ENCODE measurements at regions not wholly inside any gene's neighbourhood (a gene's known extent, or its start where the extent isn't known, plus 50 kb on each side); places are given as distances from the start of the nearest gene placed in this dataset.

DNA sequence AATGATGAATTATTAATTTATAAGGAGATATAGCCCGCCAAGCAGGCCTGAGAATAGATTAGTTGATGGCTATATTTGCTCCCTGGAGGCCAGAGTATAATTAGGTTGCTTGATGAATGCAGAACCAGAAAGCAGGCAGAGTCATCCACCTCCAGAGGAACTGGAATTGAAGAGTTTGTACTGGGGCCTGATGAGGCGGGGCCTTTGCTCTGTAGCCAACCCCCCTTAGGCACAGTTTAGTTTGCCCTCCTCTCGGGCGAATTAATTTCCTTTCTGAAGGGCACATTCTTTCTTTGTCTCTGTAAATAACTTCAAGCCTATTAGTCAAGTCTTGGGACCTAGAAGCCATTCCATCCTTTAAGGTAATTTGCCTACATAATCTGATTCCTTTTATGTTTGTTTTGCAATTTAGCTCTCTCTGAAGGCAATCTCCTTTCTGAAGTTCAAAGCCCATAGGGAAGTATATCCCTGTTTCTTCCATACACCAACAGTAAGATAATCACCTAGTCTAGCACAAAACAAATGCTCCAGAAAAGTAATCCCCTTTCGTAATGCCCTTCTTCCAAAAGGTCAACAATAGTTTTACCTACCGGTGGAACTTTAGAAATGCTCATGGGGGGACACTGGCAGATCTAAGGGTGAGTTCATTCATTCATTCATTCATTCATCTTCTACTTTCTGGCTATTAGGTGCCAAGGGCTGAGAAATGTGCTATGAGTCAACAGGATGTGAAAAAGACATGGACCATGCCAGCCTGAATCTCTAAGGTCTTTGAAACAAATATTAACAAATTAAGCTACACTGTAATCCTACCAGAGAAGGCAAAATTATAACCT is 84.8 kb upstream of the NUDT4 start:
- no peak overlapping the region for H4K91ac ChIP-seq (ENCODE audit: insufficient read depth, low read depth, low read length)
- H3K9ac ChIP-seq (ENCODE audit: low read depth, low read length): no peak overlapping the region
- no peak overlapping the region for H2BK15ac ChIP-seq (ENCODE audit: low read depth, low read length)
- no peak overlapping the region for H2BK20ac ChIP-seq (ENCODE audit: low read depth, low read length)
- H3K18ac ChIP-seq (ENCODE audit: low read depth, low read length): no peak overlapping the region
- ChIA-PET POLR2A (ENCODE audit: unreplicated experiment) (no interaction called here), CTCF (no interaction called here)
- no peaks in the 10 kb centered on the region for H3K27me3 ChIP-seq (ENCODE audit: control insufficient read depth, insufficient read depth, low read length)
- H4K5ac ChIP-seq (ENCODE audit: low read depth, low read length): no peak overlapping the region
- no CpG with 5 or more reads among the region's 6 CpGs for WGBS, 2 experiments (ENCODE audit: extremely low coverage in 2 of 2, insufficient read length in 1 of 2)
- no peak for TF ChIP-seq USF2 (IDR thresholded peaks at IDR 0.05; ENCODE audit: low read depth, low read length)
- TF ChIP-seq CHD1 (IDR thresholded peaks at IDR 0.05; ENCODE audit: low read depth, low read length): no peak
- TF ChIP-seq RFX5 (IDR thresholded peaks at IDR 0.05; ENCODE audit: low read depth, low read length): no peak
- TF ChIP-seq ELK1 (IDR thresholded peaks at IDR 0.05; ENCODE audit: borderline replicate concordance, low read depth, low read length): no peak
- no peak for TF ChIP-seq BHLHE40 (IDR thresholded peaks at IDR 0.05; ENCODE audit: low read depth, low read length)
- TF ChIP-seq MAFK (IDR thresholded peaks at IDR 0.05; ENCODE audit: low read depth, low read length): no peak
- TF ChIP-seq CEBPB (IDR thresholded peaks at IDR 0.05; ENCODE audit: low read depth, low read length): no peak
- no peak for TF ChIP-seq POLR2A (IDR thresholded peaks at IDR 0.05; ENCODE audit: low read depth, low read length)
- TF ChIP-seq MAZ (IDR thresholded peaks at IDR 0.05; ENCODE audit: borderline replicate concordance, low read depth, low read length): no peak
- TF ChIP-seq NFE2L2 (IDR thresholded peaks at IDR 0.05; ENCODE audit: low read depth, low read length): no peak
- no peak for TF ChIP-seq RAD21 (IDR thresholded peaks at IDR 0.05; ENCODE audit: low read length)
- TF ChIP-seq, protein P1, sequence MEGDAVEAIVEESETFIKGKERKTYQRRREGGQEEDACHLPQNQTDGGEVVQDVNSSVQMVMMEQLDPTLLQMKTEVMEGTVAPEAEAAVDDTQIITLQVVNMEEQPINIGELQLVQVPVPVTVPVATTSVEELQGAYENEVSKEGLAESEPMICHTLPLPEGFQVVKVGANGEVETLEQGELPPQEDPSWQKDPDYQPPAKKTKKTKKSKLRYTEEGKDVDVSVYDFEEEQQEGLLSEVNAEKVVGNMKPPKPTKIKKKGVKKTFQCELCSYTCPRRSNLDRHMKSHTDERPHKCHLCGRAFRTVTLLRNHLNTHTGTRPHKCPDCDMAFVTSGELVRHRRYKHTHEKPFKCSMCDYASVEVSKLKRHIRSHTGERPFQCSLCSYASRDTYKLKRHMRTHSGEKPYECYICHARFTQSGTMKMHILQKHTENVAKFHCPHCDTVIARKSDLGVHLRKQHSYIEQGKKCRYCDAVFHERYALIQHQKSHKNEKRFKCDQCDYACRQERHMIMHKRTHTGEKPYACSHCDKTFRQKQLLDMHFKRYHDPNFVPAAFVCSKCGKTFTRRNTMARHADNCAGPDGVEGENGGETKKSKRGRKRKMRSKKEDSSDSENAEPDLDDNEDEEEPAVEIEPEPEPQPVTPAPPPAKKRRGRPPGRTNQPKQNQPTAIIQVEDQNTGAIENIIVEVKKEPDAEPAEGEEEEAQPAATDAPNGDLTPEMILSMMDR (conservative IDR thresholded peaks at IDR 0.05; ENCODE audit: low read depth, low read length): no peak
- no peak for TF ChIP-seq MXI1 (IDR thresholded peaks at IDR 0.05; ENCODE audit: borderline replicate concordance, low read depth, low read length)
- no peak for TF ChIP-seq SMC3 (IDR thresholded peaks at IDR 0.05; ENCODE audit: low read depth, low read length)
- BruUV-seq (replicated peaks): no TSS peak
- no peak for DNase-seq
- H3K36me3 ChIP-seq (ENCODE audit: control insufficient read depth, insufficient read depth, low read length): no peaks in the 10 kb centered on the region
- H3K9me1 ChIP-seq (ENCODE audit: insufficient read depth, low read length): no peaks in the 10 kb centered on the region
- no peaks in the 10 kb centered on the region for H3K9me3 ChIP-seq (ENCODE audit: control insufficient read depth, insufficient read depth, low read length)
- H3K4me1 ChIP-seq (ENCODE audit: control insufficient read depth, insufficient read depth, low read length): no peaks in the 10 kb centered on the region
- no peak for ATAC-seq (ENCODE audit: low read depth)
- H4K8ac ChIP-seq (ENCODE audit: low read depth in 2 of 2, low read length in 2 of 2): no peak overlapping the region
- no peak overlapping the region for H3K27ac ChIP-seq (ENCODE audit: insufficient read depth, low read length)
- no peak overlapping the region for H3K4me3 ChIP-seq (ENCODE audit: insufficient read depth, low read depth, low read length)
- H2AFZ ChIP-seq (replicated peaks; ENCODE audit: low read length, poor library complexity): no peak overlapping the region
- no peak overlapping the region for H2AK5ac ChIP-seq (ENCODE audit: low read depth, low read length)
- H3K56ac ChIP-seq (ENCODE audit: extremely low read depth, insufficient read depth, low read length): no peak overlapping the region
- in situ Hi-C loops (cut with MboI; ENCODE audit: low sequenced_read_pairs): no loop called here
- H3K14ac ChIP-seq (replicated peaks; ENCODE audit: low read depth, low read length): no peak overlapping the region
- no peak overlapping the region for H2BK120ac ChIP-seq (ENCODE audit: low read depth, low read length)
- intact Hi-C loops (cut with micrococcal nuclease): no loop called here
- H2BK5ac ChIP-seq (ENCODE audit: low read depth, low read length, poor library complexity, severe bottlenecking): no peak overlapping the region
- no peak overlapping the region for H3K4me2 ChIP-seq (ENCODE audit: low read depth, low read length)
- no peak overlapping the region for H3K4ac ChIP-seq (ENCODE audit: low read depth, low read length)
- no peaks in the 10 kb centered on the region for H4K20me1 ChIP-seq (ENCODE audit: insufficient read depth, low read length)
- H2AK9ac ChIP-seq (replicated peaks; ENCODE audit: low read depth, low read length, poor library complexity): no peak overlapping the region
- H3K23ac ChIP-seq (ENCODE audit: low read depth, low read length): no peak overlapping the region
- dilution Hi-C loops (cut with HindIII; ENCODE audit: low sequenced_read_pairs, unreplicated experiment): no loop called here
- H3K79me1 ChIP-seq (ENCODE audit: low read depth in 1 of 2, low read length in 2 of 2): no peaks in the 10 kb centered on the region

All from IMR-90 (cell line).